ENCODE measurements at regions not wholly inside any gene's neighbourhood (a gene's known extent, or its start where the extent isn't known, plus 50 kb on each side); places are given as distances from the start of the nearest gene placed in this dataset.

DNA sequence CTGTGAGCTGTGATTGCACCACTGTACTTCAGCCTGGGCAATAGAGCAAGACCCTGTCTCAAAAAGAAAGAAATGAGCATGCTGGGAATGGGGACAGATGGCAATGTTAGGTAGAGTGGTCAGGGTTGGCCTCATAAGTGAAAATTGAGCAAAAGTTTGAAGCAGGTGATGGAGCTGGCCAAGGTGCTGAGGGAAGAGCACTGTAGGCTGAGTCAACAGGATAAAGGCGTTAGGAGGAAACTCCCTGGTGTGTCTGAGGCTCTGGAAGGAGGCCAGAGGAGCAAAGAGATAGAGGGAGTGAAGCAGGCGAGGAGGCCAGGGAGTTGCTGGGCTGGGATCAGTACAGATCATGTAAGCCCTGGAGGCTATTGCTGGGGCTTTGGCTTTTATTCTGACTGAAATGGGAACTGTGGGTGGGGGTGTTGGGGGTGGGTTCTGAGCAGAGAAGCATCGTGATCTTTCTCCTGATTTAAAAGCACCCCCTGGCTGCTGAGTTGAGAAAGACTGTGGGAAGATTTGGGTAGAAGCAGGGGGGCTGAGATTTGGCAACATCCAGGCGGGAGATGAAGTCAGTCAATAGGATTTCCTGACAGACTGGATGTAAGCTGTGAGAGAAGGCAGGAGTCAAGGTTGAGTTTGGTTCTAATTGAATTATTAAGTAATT, 52.5 kb upstream of the VKORC1L1 start:
- DNase-seq (ENCODE audit: missing footprints) (no peak), ATAC-seq (no peak)
- intact Hi-C loops (cut with DNase I) = no loop called here

All from Right ventricle myocardium inferior (tissue), 1 donor.